Coronary artery (tissue), 2 donors: ENCODE measurements at regions not wholly inside any gene's neighbourhood (a gene's known extent, or its start where the extent isn't known, plus 50 kb on each side); places are given as distances from the start of the nearest gene placed in this dataset.

Experiments used
- DNase-seq: peaks from one replicate; pipeline ENCODE4 v3.0.0-alpha.2; 2017; ENCODE audit warnings: low spot score
- H3K27ac ChIP-seq, 2 donors: fragments of 200-600 bp; sonication (generic); one replicate each; pipeline ENCODE4 v1.5.1; 2016 to 2019
- H3K4me3 ChIP-seq: fragments of 200-600 bp; sonication (generic); 2 replicates; pipeline ENCODE4 v1.5.1; 2016; ENCODE audit warnings: mild to moderate bottlenecking, moderate library complexity
- TF ChIP-seq, protein P1 (sequence below): fragments of 200-600 bp; sonication (generic); IDR thresholded peaks from one replicate; pipeline ENCODE4 v1.5.1; 2019; ENCODE audit warnings: antibody characterized with exemption

DNA sequence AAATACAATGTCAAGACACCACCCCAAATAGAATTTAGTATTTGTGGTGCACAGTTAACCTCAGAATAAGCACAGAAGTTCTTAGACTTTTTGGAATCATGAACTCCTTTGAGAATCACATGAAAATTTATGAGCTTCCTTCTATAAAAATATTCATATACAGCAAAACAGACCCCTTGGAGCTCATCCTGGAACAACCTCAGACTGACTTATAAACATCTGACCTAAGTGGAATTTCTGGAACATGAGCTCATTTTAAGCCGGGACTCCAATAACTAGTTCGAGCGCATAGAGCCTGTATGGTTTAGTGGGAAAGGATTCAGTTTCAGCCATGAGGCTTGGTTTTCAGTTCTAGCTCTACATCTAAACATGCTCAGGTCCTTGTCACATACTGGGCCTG lies 192.3 kb downstream of the DEPDC1B start:
- peak overlapping the region; percentile 55 to 64 for H3K27ac ChIP-seq
- no peak for DNase-seq
- TF ChIP-seq, protein P1, sequence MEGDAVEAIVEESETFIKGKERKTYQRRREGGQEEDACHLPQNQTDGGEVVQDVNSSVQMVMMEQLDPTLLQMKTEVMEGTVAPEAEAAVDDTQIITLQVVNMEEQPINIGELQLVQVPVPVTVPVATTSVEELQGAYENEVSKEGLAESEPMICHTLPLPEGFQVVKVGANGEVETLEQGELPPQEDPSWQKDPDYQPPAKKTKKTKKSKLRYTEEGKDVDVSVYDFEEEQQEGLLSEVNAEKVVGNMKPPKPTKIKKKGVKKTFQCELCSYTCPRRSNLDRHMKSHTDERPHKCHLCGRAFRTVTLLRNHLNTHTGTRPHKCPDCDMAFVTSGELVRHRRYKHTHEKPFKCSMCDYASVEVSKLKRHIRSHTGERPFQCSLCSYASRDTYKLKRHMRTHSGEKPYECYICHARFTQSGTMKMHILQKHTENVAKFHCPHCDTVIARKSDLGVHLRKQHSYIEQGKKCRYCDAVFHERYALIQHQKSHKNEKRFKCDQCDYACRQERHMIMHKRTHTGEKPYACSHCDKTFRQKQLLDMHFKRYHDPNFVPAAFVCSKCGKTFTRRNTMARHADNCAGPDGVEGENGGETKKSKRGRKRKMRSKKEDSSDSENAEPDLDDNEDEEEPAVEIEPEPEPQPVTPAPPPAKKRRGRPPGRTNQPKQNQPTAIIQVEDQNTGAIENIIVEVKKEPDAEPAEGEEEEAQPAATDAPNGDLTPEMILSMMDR = no peak
- H3K4me3 ChIP-seq = no peak overlapping the region

DNA sequence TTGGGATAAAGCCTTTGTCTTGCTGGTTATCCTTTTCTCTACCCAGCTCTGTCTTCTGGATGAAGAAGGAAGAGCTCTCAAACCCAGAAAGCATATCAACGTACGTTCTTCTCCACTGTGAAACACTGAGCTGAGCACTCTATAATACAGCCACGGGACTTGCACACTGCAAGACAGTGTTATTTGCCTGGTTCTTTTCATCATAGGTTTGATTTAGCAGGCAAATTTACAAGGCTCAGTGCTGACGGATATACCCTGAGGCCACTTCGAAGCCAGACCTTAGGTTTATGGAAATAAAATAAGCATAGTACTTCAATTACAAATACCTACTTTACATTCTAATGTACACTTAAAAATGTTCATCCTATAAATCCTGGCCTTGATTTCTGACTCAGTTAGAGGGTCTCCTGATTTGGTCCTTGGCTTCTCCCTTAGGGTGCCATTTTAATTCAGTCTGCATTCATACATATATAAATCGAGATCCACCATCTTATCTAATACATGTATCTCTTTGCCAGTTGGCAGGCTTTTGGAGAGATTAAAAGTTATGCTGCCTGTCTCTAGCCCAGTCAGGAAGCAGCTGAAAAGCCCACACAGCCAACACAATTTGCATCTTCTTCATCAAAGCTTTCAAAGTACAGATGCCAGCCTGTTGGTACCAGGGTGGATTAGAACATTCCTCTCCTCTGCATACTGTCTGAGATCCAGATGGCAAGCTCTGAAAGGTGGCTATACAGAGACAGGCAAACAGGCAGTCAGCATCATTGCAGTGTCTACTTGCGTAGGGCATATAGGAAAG lies 194.4 kb downstream of the DEPDC1B start:
- TF ChIP-seq, protein P1 = no peak
- Histone ChIP-seq H3K4me3 (no peak overlapping the region), H3K27ac (no peak overlapping the region)
- no peak for DNase-seq

DNA sequence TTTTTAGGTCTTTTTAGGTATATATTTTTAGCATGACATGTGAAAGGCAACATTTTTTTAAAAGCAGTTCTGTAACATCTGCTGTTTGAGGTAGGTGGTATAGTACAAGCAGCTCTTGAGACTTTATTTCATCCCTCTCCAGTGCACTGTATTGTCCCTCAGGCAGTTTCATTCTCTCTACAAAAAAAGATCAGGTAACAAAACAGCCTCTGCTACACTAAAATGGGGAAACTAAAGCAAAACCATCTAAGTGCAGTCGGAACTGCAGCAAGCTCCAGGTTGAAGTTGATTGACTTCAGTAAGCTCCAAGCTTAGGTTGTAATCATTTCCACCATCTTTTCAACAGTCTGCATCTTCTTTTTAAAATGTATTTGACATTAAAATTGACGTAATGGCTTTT lies 195.6 kb downstream of the DEPDC1B start:
- TF ChIP-seq, protein P1 = no peak
- DNase-seq = no peak
- H3K27ac ChIP-seq = no peak overlapping the region
- no peak overlapping the region for H3K4me3 ChIP-seq

DNA sequence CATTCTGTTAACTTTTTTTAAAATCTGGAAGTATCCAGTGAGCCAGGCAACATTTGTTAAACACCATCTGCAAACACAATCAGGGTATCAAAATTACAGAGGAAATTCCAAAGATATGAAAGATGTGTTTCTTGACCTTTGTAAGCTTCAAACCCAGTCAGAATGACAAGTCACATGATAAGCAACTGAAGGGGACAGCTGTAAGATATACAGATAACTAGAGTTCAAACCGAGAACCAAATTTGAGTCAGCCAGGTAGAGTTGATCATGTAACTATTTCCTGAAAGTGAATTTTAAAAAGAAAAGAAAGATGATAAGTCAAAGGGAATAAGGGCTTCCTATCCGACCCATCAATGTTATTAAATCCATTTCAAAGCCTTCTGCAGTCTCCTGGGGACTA lies 196.2 kb downstream of the DEPDC1B start:
- Histone ChIP-seq H3K27ac (no peak overlapping the region), H3K4me3 (no peak overlapping the region)
- TF ChIP-seq, protein P1 = no peak
- DNase-seq = no peak

DNA sequence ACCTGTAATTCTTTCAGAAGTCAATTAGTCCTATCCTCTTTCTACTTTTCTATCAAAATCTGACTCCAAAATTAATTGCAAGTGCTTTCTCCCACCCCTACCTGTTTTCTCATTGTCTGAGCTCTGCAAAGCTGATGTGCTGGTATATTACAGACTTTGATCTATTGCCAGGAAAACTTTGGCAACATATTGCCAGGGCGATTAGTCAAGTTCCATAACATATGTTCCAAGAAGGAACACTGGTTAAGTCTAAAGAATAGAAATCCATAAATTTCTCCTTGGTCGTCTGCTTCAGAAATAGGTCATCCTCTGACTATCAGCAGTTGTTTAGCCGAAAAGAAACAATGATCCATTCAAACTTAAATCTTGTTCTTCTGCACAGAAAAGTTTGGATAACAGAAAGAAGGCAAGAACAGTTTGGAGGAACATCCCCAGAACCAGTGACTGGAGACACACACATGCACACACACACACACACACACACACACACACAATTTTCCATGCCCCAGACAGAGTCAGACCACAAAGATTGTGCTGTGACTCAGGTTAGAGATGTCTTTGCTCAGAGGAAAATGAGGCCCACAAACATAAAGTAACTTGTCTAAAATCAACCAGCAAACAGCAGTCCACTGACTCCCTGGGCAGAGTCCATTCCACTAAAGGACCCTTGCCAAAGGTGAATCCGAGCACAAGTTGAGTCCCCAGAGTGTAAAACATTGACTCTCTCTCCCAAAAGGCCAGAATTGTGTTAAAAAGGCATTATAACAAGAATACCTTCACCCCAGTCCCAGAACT lies 202.1 kb downstream of the DEPDC1B start:
- Histone ChIP-seq H3K4me3 (no peak overlapping the region), H3K27ac (peak overlapping the region in 1 of 2 donors; percentile 45)
- no peak for DNase-seq
- TF ChIP-seq, protein P1 = no peak

DNA sequence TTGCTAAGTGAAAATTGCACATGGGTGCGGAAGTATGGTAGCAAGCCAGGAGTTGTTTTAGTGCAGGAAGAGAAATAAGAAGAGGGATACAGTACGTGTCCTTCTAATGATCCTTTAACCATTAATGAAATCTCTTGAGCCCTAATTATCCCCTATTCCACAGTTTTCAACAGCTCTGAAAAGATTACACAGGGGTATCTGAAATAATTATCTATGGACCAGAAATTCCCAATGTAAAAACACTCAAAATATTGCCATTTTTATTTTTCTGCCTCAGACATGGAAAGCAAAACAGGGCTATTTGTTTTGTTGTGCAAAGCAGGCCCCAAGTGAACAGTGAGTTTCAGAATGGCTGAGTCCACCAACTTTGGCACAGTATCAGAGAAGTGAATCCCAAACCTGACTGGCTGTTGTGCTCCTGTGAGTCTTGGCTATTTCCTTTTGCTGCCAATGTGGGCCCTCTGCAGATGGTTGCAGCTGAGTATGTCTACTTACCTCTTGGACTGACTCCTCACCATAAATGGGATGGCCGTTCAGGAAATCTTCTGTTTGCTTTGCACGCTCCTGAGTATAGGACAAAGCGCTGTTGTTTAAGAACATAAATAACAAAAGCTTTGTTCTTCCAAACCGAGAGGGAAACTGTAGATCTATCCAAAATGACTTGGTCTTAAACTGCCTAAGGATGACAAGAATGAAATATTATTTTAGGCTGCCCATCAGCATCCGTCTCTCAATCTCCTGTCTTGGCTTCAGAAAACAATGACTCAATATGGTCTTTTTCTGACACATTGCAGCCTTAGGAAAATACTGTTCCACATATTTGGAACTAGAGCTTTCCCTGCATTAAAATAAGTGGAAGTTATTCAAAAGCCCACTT lies 204.1 kb downstream of the DEPDC1B start:
- H3K27ac ChIP-seq = peak overlapping the region; percentile 36 to 60
- H3K4me3 ChIP-seq = peak overlapping the region; percentile 45
- DNase-seq = no peak
- TF ChIP-seq, protein P1 = no peak
